OCI-LY7 (cell line): ENCODE measurements at regions not wholly inside any gene's neighbourhood (a gene's known extent, or its start where the extent isn't known, plus 50 kb on each side); places are given as distances from the start of the nearest gene placed in this dataset.

Experiments used
- EZH2phosphoT487 ChIP-seq: fragments of 200-600 bp; sonication (generic); IDR thresholded peaks from 2 replicates; pipeline ENCODE4 v1.6.1; 2018; ENCODE audit warnings: low read depth, borderline replicate concordance, mild to moderate bottlenecking, mixed run types, antibody characterized with exemption, low read length, moderate library complexity, mixed read lengths
- TF ChIP-seq, protein P1 (sequence below): fragments of 200-600 bp; sonication (generic); conservative IDR thresholded peaks from 2 replicates; pipeline ENCODE4 v1.5.1; 2014; ENCODE audit warnings: mild to moderate bottlenecking, antibody characterized with exemption, low read length, moderate library complexity, mixed read lengths

DNA sequence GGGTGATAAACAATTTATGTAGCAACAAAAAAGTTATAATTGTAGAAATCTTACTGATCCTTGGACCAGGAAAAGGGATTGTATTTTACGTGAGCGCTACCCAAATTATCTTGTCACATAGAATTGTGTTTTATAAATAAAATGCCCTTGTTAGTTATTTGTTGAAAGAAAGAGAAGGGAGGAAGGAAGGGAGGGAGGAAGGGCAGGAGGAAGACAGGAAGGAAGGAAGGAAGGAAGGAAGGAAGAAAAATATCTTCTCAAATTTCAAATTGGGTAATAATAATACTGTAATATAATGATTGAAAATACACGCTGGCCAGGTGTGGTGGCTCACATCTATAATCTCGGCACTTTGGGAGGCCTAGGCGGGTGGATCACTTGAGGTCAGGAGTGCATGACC lies 206.2 kb upstream of the TLL1 start:
- TF ChIP-seq, protein P1, sequence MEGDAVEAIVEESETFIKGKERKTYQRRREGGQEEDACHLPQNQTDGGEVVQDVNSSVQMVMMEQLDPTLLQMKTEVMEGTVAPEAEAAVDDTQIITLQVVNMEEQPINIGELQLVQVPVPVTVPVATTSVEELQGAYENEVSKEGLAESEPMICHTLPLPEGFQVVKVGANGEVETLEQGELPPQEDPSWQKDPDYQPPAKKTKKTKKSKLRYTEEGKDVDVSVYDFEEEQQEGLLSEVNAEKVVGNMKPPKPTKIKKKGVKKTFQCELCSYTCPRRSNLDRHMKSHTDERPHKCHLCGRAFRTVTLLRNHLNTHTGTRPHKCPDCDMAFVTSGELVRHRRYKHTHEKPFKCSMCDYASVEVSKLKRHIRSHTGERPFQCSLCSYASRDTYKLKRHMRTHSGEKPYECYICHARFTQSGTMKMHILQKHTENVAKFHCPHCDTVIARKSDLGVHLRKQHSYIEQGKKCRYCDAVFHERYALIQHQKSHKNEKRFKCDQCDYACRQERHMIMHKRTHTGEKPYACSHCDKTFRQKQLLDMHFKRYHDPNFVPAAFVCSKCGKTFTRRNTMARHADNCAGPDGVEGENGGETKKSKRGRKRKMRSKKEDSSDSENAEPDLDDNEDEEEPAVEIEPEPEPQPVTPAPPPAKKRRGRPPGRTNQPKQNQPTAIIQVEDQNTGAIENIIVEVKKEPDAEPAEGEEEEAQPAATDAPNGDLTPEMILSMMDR = no peak
- no peak for TF ChIP-seq EZH2phosphoT487
